Stimulated activated CD8-positive, alpha-beta memory T cell treated with anti-CD3 and anti-CD28 coated beads, Interleukin-7, amount 100 ng/mL, for 1 hour (primary cell): ENCODE measurements at regions not wholly inside any gene's neighbourhood (a gene's known extent, or its start where the extent isn't known, plus 50 kb on each side); places are given as distances from the start of the nearest gene placed in this dataset.

Source experiments
- DNase-seq, 2 donors: peaks; one replicate each; pipeline ENCODE4 v3.0.0-alpha.2; 2020; ENCODE audit warnings: low read depth in 2 of 2

- DNase-seq: no peak
Observed at GRCh38 chr15:95944661-95945255, 385.7 kb upstream of the NR2F2 start.

GRCh38 chr15:95946241-95946640 lies 384.3 kb upstream of the NR2F2 start:
- DNase-seq: no peak

GRCh38 chr15:95946926-95947325 lies 383.6 kb upstream of the NR2F2 start:
- DNase-seq: no peak

- no peak for DNase-seq
Observed at GRCh38 chr15:95948411-95948810, 382.1 kb upstream of the NR2F2 start.

- DNase-seq: no peak
Observed at GRCh38 chr15:95953032-95953431, 377.5 kb upstream of the NR2F2 start.

GRCh38 chr15:95957861-95958260 lies 372.6 kb upstream of the NR2F2 start:
- DNase-seq: no peak

- DNase-seq: no peak
Observed at GRCh38 chr15:95958382-95958781, 372.1 kb upstream of the NR2F2 start.

GRCh38 chr15:95968856-95969255 lies 361.6 kb upstream of the NR2F2 start:
- DNase-seq: no peak

- DNase-seq: no peak
Observed at GRCh38 chr15:95970326-95970725, 360.2 kb upstream of the NR2F2 start.

- DNase-seq: no peak
Observed at GRCh38 chr15:95972041-95972553, 358.4 kb upstream of the NR2F2 start.

- no peak for DNase-seq
Observed at GRCh38 chr15:95972812-95973211, 357.7 kb upstream of the NR2F2 start.

GRCh38 chr15:95973566-95974256 lies 356.8 kb upstream of the NR2F2 start:
- DNase-seq: no peak

- no peak for DNase-seq
Observed at GRCh38 chr15:95975212-95975611, 355.3 kb upstream of the NR2F2 start.

- DNase-seq: no peak
Observed at GRCh38 chr15:95979286-95979685, 351.2 kb upstream of the NR2F2 start.

- DNase-seq: no peak
Observed at GRCh38 chr15:95981209-95981608, 349.3 kb upstream of the NR2F2 start.

- DNase-seq: no peak
Observed at GRCh38 chr15:95987299-95987698, 343.2 kb upstream of the NR2F2 start.

- DNase-seq: no peak
Observed at GRCh38 chr15:95987886-95988573, 342.5 kb upstream of the NR2F2 start.

GRCh38 chr15:95988574-95988887 lies 342.0 kb upstream of the NR2F2 start:
- no peak for DNase-seq

GRCh38 chr15:95989392-95989791 lies 341.1 kb upstream of the NR2F2 start:
- no peak for DNase-seq

GRCh38 chr15:95990833-95991232 lies 339.7 kb upstream of the NR2F2 start:
- DNase-seq: no peak

GRCh38 chr15:95994418-95994817 lies 336.1 kb upstream of the NR2F2 start:
- DNase-seq: no peak

GRCh38 chr15:95995375-95996168 lies 334.9 kb upstream of the NR2F2 start:
- no peak for DNase-seq
